MM.1S (cell line): ENCODE measurements at regions not wholly inside any gene's neighbourhood (a gene's known extent, or its start where the extent isn't known, plus 50 kb on each side); places are given as distances from the start of the nearest gene placed in this dataset.

Source experiments
- DNase-seq: peaks from one replicate; pipeline ENCODE4 v3.0.0-alpha.2; 2015
- H2AFZ ChIP-seq: fragments of 300-600 bp; sonication (generic); 2 replicates; pipeline ENCODE4 v1.6.0; 2016; ENCODE audit warnings: antibody characterized with exemption, low read length
- H3F3A ChIP-seq: fragments of 300-600 bp; sonication (generic); 2 replicates; pipeline ENCODE4 v1.6.1; 2016; ENCODE audit warnings: mild to moderate bottlenecking, antibody characterized with exemption, low read length, moderate library complexity, mixed read lengths; ENCODE audit not compliant: insufficient read depth
- H3K27ac ChIP-seq: fragments of 300-600 bp; sonication (generic); 2 replicates; pipeline ENCODE4 v1.5.1; 2016; ENCODE audit warnings: mild to moderate bottlenecking, low read length
- H3K27me3 ChIP-seq: fragments of 300-600 bp; sonication (generic); replicated peaks from 2 replicates; pipeline ENCODE4 v1.6.0; 2016; ENCODE audit warnings: low read length; ENCODE audit not compliant: insufficient read depth
- H3K36me3 ChIP-seq: fragments of 300-600 bp; sonication (generic); replicated peaks from 2 replicates; pipeline ENCODE4 v1.6.1; 2016; ENCODE audit warnings: mild to moderate bottlenecking, low read length, mixed read lengths; ENCODE audit not compliant: insufficient read depth
- H3K4me1 ChIP-seq: fragments of 300-600 bp; sonication (generic); 2 replicates; pipeline ENCODE4 v1.6.1; 2016; ENCODE audit warnings: low read length, mixed read lengths
- H3K4me2 ChIP-seq: fragments of 300-600 bp; sonication (generic); 2 replicates; pipeline ENCODE4 v1.6.0; 2016; ENCODE audit warnings: low read depth, low read length
- H3K4me3 ChIP-seq: fragments of 300-600 bp; sonication (generic); 2 replicates; pipeline ENCODE4 v1.5.1; 2016; ENCODE audit warnings: low read length, mixed read lengths
- H3K79me2 ChIP-seq: fragments of 300-600 bp; sonication (generic); 2 replicates; pipeline ENCODE4 v1.6.1; 2016; ENCODE audit warnings: mixed run types, low read length, mixed read lengths
- H3K9ac ChIP-seq: fragments of 300-600 bp; sonication (generic); 2 replicates; pipeline ENCODE4 v1.6.1; 2016; ENCODE audit warnings: low read length, mixed read lengths
- H3K9me2 ChIP-seq: fragments of 300-600 bp; sonication (generic); replicated peaks from 2 replicates; pipeline ENCODE4 v1.6.1; 2016; ENCODE audit warnings: mild to moderate bottlenecking, low read length, mixed read lengths; ENCODE audit not compliant: insufficient read depth
- H3K9me3 ChIP-seq: fragments of 300-600 bp; sonication (generic); replicated peaks from 2 replicates; pipeline ENCODE4 v1.6.1; 2016; ENCODE audit warnings: mild to moderate bottlenecking, low read length, mixed read lengths; ENCODE audit not compliant: insufficient read depth
- H4K20me1 ChIP-seq: fragments of 300-600 bp; sonication (generic); 2 replicates; pipeline ENCODE4 v1.6.1; 2016; ENCODE audit warnings: mild to moderate bottlenecking, low read length, moderate library complexity, mixed read lengths; ENCODE audit not compliant: insufficient read depth
- EZH2 ChIP-seq: fragments of 300-600 bp; sonication (generic); optimal IDR thresholded peaks from 2 replicates; pipeline ENCODE3; 2017; ENCODE audit warnings: low read depth, mild to moderate bottlenecking, antibody characterized with exemption, low read length, mixed read lengths
- EZH2phosphoT487 ChIP-seq: fragments of 300-600 bp; sonication (generic); IDR thresholded peaks from 2 replicates; pipeline ENCODE4 v1.6.1; 2018; ENCODE audit warnings: antibody characterized with exemption, low read length
- TF ChIP-seq, protein P1 (sequence below): fragments of 300-600 bp; sonication (generic); IDR thresholded peaks from 2 replicates; pipeline ENCODE4 v1.5.1; 2016; ENCODE audit warnings: antibody characterized with exemption, low read length, mixed read lengths

- Histone ChIP-seq H3K9ac (no peak overlapping the region), H3K27me3 (no peaks in the 10 kb centered on the region), H3K79me2 (no peaks in the 10 kb centered on the region), H3K9me3 (no peaks in the 10 kb centered on the region), H3K36me3 (no peaks in the 10 kb centered on the region), H3K4me2 (no peak overlapping the region), H3K4me1 (no peaks in the 10 kb centered on the region), H2AFZ (no peak overlapping the region), H3K9me2 (no peaks in the 10 kb centered on the region), H3K4me3 (no peak overlapping the region), H3K27ac (no peak overlapping the region), H3F3A (no peaks in the 10 kb centered on the region), H4K20me1 (no peaks in the 10 kb centered on the region)
- no peak for DNase-seq
- TF ChIP-seq EZH2 (no peak), EZH2phosphoT487 (no peak)
- TF ChIP-seq, protein P1, sequence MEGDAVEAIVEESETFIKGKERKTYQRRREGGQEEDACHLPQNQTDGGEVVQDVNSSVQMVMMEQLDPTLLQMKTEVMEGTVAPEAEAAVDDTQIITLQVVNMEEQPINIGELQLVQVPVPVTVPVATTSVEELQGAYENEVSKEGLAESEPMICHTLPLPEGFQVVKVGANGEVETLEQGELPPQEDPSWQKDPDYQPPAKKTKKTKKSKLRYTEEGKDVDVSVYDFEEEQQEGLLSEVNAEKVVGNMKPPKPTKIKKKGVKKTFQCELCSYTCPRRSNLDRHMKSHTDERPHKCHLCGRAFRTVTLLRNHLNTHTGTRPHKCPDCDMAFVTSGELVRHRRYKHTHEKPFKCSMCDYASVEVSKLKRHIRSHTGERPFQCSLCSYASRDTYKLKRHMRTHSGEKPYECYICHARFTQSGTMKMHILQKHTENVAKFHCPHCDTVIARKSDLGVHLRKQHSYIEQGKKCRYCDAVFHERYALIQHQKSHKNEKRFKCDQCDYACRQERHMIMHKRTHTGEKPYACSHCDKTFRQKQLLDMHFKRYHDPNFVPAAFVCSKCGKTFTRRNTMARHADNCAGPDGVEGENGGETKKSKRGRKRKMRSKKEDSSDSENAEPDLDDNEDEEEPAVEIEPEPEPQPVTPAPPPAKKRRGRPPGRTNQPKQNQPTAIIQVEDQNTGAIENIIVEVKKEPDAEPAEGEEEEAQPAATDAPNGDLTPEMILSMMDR, result no peak
These were observed 102.9 kb upstream of the PCDH10 start for GRCh38 chr4:133046156-133046555.

GRCh38 chr4:133058701-133059100 lies 90.4 kb upstream of the PCDH10 start:
- Histone ChIP-seq H2AFZ (no peak overlapping the region), H3K4me3 (no peak overlapping the region), H3K9ac (no peak overlapping the region), H3K9me2 (no peaks in the 10 kb centered on the region), H3K27me3 (no peaks in the 10 kb centered on the region), H4K20me1 (no peaks in the 10 kb centered on the region), H3K9me3 (no peaks in the 10 kb centered on the region), H3K79me2 (no peaks in the 10 kb centered on the region), H3K27ac (no peak overlapping the region), H3K4me2 (no peak overlapping the region), H3K4me1 (no peaks in the 10 kb centered on the region), H3K36me3 (no peaks in the 10 kb centered on the region), H3F3A (no peaks in the 10 kb centered on the region)
- TF ChIP-seq, protein P1, result no peak
- TF ChIP-seq EZH2, result no peak
- TF ChIP-seq EZH2phosphoT487, result no peak
- DNase-seq, result no peak

- no peaks in the 10 kb centered on the region for H3K27me3 ChIP-seq
- no peaks in the 10 kb centered on the region for H3K4me1 ChIP-seq
- H2AFZ ChIP-seq, result no peak overlapping the region
- H3K9me2 ChIP-seq, result no peaks in the 10 kb centered on the region
- no peak overlapping the region for H3K27ac ChIP-seq
- no peak for TF ChIP-seq EZH2phosphoT487
- TF ChIP-seq EZH2, result no peak
- TF ChIP-seq, protein P1, result no peak
- H3K9me3 ChIP-seq, result no peaks in the 10 kb centered on the region
- no peaks in the 10 kb centered on the region for H3K79me2 ChIP-seq
- no peak overlapping the region for H3K9ac ChIP-seq
- no peak overlapping the region for H3K4me3 ChIP-seq
- no peak for DNase-seq
- H4K20me1 ChIP-seq, result no peaks in the 10 kb centered on the region
- no peaks in the 10 kb centered on the region for H3F3A ChIP-seq
- H3K4me2 ChIP-seq, result no peak overlapping the region
- no peaks in the 10 kb centered on the region for H3K36me3 ChIP-seq
These were observed 90.0 kb upstream of the PCDH10 start for GRCh38 chr4:133059117-133059516.

DNA sequence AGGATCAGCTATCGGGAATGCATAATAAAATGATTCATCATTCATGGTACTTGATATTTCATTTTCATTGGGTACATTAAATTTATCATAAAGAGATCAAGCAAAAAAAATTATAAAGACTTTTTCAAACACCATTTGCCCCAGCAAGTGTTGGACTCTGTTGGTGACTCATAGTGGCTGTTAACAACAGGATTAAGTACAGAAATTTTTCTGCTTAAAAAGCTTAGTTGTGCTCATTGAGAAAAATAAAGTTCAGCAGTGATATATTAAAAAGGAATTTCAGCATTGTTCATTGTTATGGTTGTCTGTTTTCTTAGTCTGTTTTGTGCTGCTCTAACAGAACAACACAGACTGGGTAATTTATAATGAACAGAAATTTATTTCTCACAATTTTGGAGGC lies 86.2 kb upstream of the PCDH10 start:
- TF ChIP-seq EZH2, result no peak
- TF ChIP-seq, protein P1, result no peak
- no peak for TF ChIP-seq EZH2phosphoT487
- no peak for DNase-seq
- H3K4me1 ChIP-seq, result no peaks in the 10 kb centered on the region
- H3K79me2 ChIP-seq, result no peaks in the 10 kb centered on the region
- no peaks in the 10 kb centered on the region for H3K9me3 ChIP-seq
- H3K36me3 ChIP-seq, result no peaks in the 10 kb centered on the region
- H3F3A ChIP-seq, result no peaks in the 10 kb centered on the region
- H4K20me1 ChIP-seq, result no peaks in the 10 kb centered on the region
- H3K4me2 ChIP-seq, result no peak overlapping the region
- no peaks in the 10 kb centered on the region for H3K27me3 ChIP-seq
- H3K27ac ChIP-seq, result no peak overlapping the region
- no peak overlapping the region for H3K9ac ChIP-seq
- no peak overlapping the region for H2AFZ ChIP-seq
- no peaks in the 10 kb centered on the region for H3K9me2 ChIP-seq
- no peak overlapping the region for H3K4me3 ChIP-seq
